GM21367 (cell line): ENCODE measurements at regions not wholly inside any gene's neighbourhood (a gene's known extent, or its start where the extent isn't known, plus 50 kb on each side); places are given as distances from the start of the nearest gene placed in this dataset.

Source experiments
- ATAC-seq: cut with Tn5 transposase; IDR thresholded peaks from one replicate; pipeline ENCODE4 v1.9.1; 2021; ENCODE audit not compliant: unreplicated experiment

GRCh38 chr22:47452184-47452583, 689.7 kb downstream of the TBC1D22A start:
- ATAC-seq, result no peak

DNA sequence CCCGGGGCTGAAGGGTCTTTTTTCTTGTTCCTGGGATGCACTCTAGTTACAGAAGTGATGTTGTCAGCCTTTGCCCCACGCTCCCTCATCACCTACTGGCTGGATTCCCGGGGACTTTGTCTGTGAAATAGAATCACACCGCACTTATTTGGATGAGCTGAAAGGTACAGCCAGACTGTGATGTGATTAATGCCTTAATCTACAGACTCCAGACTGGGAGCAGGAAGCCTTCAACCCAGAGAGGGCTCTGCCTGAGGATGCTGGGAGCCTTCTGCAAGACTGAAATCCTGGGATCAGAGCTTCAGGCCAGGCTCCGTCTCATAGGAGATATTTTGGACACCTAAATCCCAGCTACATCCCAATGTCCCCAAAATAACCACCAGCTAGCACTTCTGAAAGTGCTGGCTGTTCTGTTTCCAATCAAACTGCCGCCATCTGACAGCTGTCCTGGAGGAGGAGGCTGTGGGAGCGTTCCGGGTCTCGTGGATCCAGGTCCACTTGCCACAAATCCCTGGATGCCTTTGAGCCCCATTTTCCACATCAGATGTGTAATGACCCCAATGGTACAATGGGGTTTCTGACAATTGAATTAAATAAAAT, 688.5 kb downstream of the TBC1D22A start:
- no peak for ATAC-seq

DNA sequence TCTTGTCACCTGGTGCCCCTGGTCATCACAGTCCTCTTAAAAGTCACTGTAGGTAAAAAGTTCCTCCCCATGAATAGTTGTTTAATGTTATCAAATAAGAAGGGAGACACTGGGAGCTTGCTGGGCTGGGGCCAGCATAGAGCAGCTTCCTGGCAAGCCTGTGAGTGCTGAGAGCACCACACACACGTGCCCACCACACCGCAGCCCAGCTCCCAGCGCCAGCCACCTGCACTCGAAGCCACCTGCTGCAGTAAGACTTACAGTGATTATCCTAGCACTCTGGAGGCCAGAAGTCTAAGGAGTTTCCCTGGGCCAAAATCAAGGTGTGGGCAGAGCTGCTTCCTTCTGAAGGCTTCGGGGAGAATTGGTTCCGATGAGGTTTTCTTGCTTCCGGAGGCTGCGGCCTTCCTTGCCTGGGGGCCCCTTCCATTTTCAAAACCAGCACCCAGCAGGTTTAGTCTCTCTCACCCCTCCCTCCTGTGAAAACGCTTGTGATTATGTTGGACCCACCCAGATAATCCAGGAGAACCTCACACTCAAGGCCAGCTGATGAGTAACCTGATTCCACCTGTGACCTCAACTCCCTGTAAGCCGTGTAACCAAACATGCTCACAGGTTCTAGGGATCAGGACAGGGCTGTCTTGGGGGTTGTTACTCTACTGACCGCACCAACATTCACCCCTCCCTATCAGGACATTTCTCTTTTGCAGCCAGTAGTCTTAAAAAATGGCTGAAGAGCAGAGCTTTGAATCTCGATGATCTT, 687.2 kb downstream of the TBC1D22A start:
- ATAC-seq, result no peak

DNA sequence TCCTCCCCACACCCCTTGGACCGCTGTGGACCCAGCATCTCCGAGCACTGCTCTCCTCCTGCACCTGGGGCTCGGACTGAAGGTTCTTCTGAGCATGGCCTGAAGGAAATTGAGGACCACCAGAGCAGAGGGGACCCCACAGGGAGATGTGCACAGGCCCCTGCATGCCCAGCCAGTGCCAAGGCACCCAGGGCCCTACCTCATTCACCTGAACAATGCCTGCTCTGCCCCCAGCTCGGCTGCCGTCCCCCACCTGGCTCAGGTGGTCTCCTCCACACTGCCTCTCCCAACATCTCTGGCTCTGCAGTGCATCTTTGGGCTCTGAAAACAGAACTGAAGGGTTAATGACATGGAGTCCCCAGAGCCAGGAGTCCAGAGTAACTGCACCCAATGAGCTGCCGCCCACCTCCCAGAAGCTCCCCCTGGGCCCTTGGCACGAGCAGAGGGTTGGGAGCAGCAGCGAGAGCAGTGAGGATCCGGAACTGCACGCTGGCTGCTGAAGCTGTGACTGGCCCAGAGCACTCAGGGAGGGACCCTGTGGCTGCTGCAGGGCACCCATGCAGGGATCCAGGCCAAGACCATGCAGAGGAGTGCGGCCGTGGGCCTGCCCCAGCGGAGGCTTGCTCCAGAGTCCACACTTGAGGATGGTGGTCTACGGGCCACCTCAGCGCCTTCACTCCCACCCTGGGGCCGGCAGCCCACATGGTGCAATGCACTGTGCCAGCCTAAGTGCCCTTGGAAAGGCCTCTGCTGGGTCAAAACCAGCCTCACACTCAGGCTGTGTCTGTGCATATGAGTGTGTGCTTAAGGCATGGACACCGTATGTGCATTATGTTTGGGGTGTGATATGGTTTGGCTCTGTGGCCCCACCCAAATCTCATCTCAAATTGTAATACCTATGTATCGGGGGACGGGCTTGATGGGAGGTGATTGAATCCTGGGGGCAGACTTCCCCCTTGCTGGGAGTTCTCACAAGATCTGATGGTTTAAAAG, 686.1 kb downstream of the TBC1D22A start:
- ATAC-seq, result no peak

DNA sequence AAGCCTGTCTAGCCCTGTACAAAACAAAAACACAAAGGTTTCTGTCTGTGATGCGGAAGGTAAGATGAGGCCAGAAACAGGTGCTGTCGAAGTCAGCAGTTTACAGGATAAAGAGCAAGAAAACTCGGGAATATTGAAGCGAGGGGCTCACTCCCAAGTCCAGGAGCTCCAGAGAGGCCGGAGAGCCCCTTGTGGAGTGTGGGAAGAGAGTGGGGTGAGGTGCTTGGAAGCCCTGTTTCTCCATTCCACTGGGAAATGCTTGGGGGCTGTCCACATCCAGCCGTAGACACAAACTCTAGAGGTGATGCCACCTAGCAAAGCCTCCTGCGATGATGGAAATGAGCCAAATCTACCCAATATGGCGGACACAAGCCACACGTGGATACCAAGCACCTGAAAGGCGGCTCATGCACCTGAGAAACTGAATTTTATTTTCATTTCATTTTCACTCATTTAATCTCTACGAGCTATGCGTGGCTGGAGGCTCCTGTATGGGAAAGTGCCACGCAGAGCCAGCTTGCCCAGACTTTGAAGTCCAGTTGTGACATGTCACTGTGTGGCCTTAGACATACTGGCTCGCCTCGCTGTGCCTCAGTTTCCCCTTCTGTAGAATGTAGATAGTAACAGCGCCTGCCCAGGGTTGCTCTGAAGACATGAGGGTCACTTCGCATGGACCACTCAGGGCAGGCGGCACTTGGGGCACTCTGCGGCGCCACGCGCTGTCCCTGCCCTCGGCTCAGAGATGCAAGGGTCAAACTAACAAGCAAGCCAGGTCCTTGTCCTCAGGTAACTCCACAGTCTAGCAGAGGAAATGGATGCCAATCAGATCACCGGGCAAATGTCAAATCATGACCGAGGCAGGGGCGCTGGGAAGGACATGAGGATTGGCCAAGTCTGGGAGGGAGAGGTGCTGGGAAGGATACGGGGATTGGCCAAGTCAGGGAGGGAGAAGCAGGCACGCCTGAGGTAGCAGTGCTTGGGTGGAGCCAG, 684.7 kb downstream of the TBC1D22A start:
- no peak for ATAC-seq

- no peak for ATAC-seq
These were observed 683.9 kb downstream of the TBC1D22A start for GRCh38 chr22:47446331-47446730.

DNA sequence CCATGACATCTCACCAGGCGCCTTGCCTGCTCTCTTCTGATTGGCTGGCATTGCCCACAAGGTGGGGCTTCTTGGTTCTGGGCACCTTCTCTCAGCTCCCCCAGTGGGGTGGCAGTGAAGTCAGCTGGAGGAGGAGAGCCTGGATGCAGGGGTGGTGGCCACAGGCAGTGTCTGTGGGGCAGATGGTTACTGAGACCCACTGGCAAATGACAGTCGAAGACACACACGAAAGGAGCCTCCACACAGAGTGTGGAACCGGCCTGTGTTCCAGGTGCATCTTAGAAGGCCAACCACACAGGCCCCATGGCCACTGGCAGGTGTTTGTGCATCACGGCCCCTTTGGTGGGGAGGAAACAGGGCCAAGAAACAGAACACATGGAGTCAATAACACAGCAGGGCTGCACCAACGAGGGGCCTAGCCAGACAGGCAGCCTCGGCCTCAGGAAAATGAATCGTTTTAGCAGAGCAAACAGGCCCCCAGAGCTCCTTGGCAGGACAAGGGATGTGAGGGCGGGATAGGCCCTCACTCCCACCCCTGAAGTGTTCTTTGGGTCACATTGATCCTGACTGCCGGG, 683.4 kb downstream of the TBC1D22A start:
- no peak for ATAC-seq

GRCh38 chr22:47445212-47445611, 682.8 kb downstream of the TBC1D22A start:
- no peak for ATAC-seq

DNA sequence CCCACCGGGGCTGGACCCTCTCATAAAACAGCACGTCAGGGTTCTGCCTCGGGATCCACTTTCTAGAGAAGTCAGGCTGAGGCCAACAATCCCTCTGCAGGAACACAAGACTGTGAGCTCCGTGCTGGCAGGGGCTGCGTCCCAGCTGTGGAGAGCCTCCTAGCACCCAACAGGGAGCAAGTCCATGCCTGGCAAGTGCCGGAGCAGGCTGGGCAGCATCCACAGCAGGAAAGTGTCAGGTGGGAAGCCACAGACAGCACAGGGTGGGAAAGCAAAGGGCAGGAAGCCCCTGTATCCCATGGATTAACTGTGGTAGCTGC, 682.3 kb downstream of the TBC1D22A start:
- no peak for ATAC-seq

- no peak for ATAC-seq
These were observed 681.6 kb downstream of the TBC1D22A start for GRCh38 chr22:47443836-47444745.

DNA sequence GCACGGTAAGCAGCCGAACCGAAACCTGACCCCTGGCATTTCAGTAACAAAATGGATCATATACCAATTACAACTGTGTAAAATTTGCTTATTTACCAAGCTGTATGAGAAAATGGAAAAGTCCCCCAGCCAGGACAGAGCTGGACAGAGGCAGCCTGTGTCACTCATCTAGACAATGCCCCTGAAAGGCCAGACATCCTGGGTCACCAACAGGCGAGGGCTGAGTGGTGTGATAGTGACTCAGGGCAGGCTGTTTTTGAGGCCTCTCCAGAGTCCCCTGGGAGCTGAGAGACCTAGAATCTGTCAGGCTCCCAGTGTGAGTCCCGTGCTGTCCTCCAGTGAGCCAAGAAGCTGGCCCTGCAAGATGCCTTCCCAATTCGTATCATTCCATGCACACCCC, 680.4 kb downstream of the TBC1D22A start:
- ATAC-seq, result no peak

GRCh38 chr22:47439643-47440265, 677.3 kb downstream of the TBC1D22A start:
- ATAC-seq, result no peak

DNA sequence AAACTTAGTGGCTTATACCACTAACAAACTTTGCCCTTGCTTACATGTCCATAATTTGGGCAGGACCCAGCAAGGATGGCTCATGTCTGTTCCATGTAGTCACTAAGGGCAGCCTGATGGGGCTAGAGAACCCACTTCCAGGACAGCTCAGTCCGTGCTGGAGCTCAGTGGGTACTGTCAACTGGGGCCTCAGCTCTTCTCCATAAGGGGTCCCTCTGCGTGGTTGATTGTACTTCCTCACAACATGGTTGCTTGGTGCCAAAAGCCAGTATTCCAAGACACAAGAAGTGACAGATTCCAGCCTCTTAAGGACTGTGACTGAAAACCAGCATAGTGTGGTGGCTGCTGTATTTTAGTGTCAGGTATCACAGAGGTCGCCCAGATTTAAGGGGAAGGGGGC, 675.2 kb downstream of the TBC1D22A start:
- ATAC-seq, result no peak

GRCh38 chr22:47437110-47437509, 674.7 kb downstream of the TBC1D22A start:
- no peak for ATAC-seq

DNA sequence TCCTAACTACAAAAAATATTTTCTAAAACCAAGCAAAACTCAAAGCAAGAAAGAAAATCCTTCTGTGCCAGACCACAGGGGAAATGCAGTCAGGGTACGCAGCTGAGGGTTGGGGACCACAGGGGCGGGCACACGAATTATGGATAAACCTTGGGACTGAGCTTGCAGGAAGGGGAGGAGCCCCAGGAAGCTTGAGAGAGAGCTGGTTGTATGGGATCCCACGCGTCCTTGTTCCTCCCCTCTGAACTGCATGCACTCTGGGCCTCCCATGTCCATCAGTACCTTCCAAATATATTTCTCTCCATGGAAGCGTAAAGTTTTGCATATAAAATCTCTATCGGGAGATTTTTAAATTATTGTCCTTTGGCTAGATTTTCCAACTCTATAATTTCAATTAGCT, 673.4 kb downstream of the TBC1D22A start:
- ATAC-seq, result no peak

GRCh38 chr22:47435204-47435487, 672.7 kb downstream of the TBC1D22A start:
- no peak for ATAC-seq

GRCh38 chr22:47434336-47435203, 672.1 kb downstream of the TBC1D22A start:
- ATAC-seq, result no peak

DNA sequence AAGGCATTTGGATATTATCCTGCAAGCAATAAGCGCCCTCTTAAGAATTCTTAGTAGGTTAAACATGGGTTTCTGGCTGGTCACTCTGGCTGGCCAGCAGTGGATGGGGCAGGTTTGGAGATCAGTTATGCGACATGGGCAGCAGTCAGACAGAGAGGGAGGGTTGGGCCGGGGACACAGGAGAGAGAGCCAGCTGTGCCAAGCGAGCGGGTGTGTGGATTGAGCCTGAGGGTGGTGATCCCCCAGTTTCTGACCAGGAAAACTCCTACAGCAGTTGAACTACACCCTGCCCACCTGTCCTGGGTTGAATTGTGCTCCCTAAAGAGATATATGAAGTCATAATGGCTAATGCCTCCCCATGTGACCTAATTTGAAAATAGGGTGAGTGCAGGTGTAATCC, 671.2 kb downstream of the TBC1D22A start:
- ATAC-seq, result no peak
